ENCODE measurements at regions not wholly inside any gene's neighbourhood (a gene's known extent, or its start where the extent isn't known, plus 50 kb on each side); places are given as distances from the start of the nearest gene placed in this dataset.
A peak's percentile ranks its signal among the peaks of the same experiment; 100 is the strongest.

- TF ChIP-seq CUX1 (IDR thresholded peaks at IDR 0.05; ENCODE audit: insufficient replicate concordance, low read depth, low read length): no peak
These were observed 253.2 kb upstream of the FOXD3 start (continued) for GRCh38 chr1:63069214-63069613.

GRCh38 chr1:63073309-63074306, 248.8 kb upstream of the FOXD3 start:
- 16% methylated on average over 40 of the region's 41 CpGs for WGBS (ENCODE audit: insufficient coverage, insufficient replicate concordance, low lambda C conversion rate, missing lambda C conversion rate)
- H2AFZ ChIP-seq (ENCODE audit: control insufficient read depth, low read depth, low read length): no peak overlapping the region

More at GRCh38 chr1:63073309-63074306, 248.8 kb upstream of the FOXD3 start:
- ChIA-PET POLR2A (no interaction called here), CTCF (no interaction called here), RAD21 (ENCODE audit: unreplicated experiment) (no interaction called here), SMC1A (ENCODE audit: uncharacterized antibody, unreplicated experiment) (no interaction called here)
- ATAC-seq (no peak), FAIRE-seq (no peak), DNase-seq (ENCODE audit: low read depth, low spot score) (no peak)
- no peak overlapping the region for H3K9ac ChIP-seq (ENCODE audit: control insufficient read depth, insufficient read depth, low read length)
- TF ChIP-seq SRF (IDR thresholded peaks at IDR 0.05; ENCODE audit: low read depth in 2 of 2, low read length in 2 of 2) (no peak), NR2C2 (IDR thresholded peaks at IDR 0.05; ENCODE audit: borderline replicate concordance, control insufficient read depth, insufficient read length, low read depth) (no peak), NR2C1 (IDR thresholded peaks at IDR 0.05) (no peak), BHLHE40 (IDR thresholded peaks at IDR 0.05; ENCODE audit: borderline replicate concordance in 1 of 2, low read depth in 2 of 2, low read length in 1 of 2) (no peak), SUZ12 (IDR thresholded peaks at IDR 0.05; ENCODE audit: unreplicated experiment) (peak; percentile 36)
- no peaks in the 10 kb centered on the region for H4K20me1 ChIP-seq (ENCODE audit: control insufficient read depth, insufficient read depth)
- H3K9me3 ChIP-seq (replicated peaks; ENCODE audit: control insufficient read depth, insufficient read depth, low read length): no peaks in the 10 kb centered on the region; the same call in 2 of the 3 replicates
- H3K4me1 ChIP-seq (ENCODE audit: control insufficient read depth, insufficient read depth, low read length): no peaks in the 10 kb centered on the region
- H3K27ac ChIP-seq (ENCODE audit: control insufficient read depth, insufficient read depth): no peak overlapping the region
- no peaks in the 10 kb centered on the region for H3K36me3 ChIP-seq (ENCODE audit: control insufficient read depth in 2 of 2, insufficient read depth in 2 of 2, low read length in 1 of 2)
- H3K79me2 ChIP-seq (ENCODE audit: control insufficient read depth, insufficient read depth, low read length): no peaks in the 10 kb centered on the region
- no peak overlapping the region for H3K4me2 ChIP-seq (ENCODE audit: control insufficient read depth, insufficient read depth)
- BruUV-seq (replicated peaks): no TSS peak
- intact Hi-C loops (cut with micrococcal nuclease; ENCODE audit: unreplicated experiment): no loop called here
- H3K27me3 ChIP-seq (replicated peaks in 1 of 2; ENCODE audit: control insufficient read depth in 2 of 2, insufficient read depth in 2 of 2, low read length in 1 of 2): peaks cover 5 to 10% of the 10 kb centered on the region in 2 experiments; a peak in 3 of 4 replicates
- in situ Hi-C loops (cut with MboI): no loop called here
- H3K4me3 ChIP-seq: no peak overlapping the region
